Stomach (tissue), 8 donors: ENCODE measurements at regions not wholly inside any gene's neighbourhood (a gene's known extent, or its start where the extent isn't known, plus 50 kb on each side); places are given as distances from the start of the nearest gene placed in this dataset.

Experiments used
- DNase-seq, 2 donors: peaks; one replicate each; pipeline versions ENCODE4 v3.0.0 to v3.0.0-alpha.2; 2013 to 2019
- H3K27ac ChIP-seq, 5 donors: fragments of 200-600 bp in 4 of 5; sonication (generic) in 4 of 5; one replicate each; pipeline ENCODE4 v1.5.1; 2013 to 2019; ENCODE audit warnings: mild to moderate bottlenecking in 1 of 5, moderate library complexity in 1 of 5
- H3K27me3 ChIP-seq, 3 donors: fragments of 200-600 bp; sonication (generic); one replicate each; pipeline ENCODE4 v1.5.1; 2017 to 2019; ENCODE audit warnings: mixed run types in 1 of 3
- H3K36me3 ChIP-seq, 4 donors: fragments of 200-600 bp; sonication (generic); 1 replicate in 3 of 4; 2 replicates in 1 of 4; pipeline ENCODE4 v1.5.1; 2016 to 2019
- H3K4me1 ChIP-seq, 4 donors: fragments of 200-600 bp; sonication (generic); one replicate each; pipeline ENCODE4 v1.5.1; 2016 to 2019
- H3K4me3 ChIP-seq, 4 donors: fragments of 200-600 bp; sonication (generic) in 3 of 4; one replicate each; pipeline ENCODE4 v1.5.1; 2016 to 2019; ENCODE audit warnings: mild to moderate bottlenecking in 1 of 4
- H3K9me3 ChIP-seq, 4 donors: fragments of 200-600 bp; sonication (generic); one replicate each; pipeline ENCODE4 v1.5.1; 2016 to 2019
- EP300 ChIP-seq: sonication (generic); formaldehyde crosslinking; IDR thresholded peaks from one replicate; pipeline ENCODE4 v1.6.1; 2017; ENCODE audit warnings: antibody characterized with exemption
- POLR2A ChIP-seq, 4 donors: fragments of 450-650 bp; IDR thresholded peaks; one replicate each; pipeline ENCODE4 v1.6.1; 2016; ENCODE audit warnings: antibody characterized with exemption in 4 of 4, control low read depth in 2 of 4, mild to moderate bottlenecking in 1 of 4, moderate library complexity in 1 of 4
- POLR2AphosphoS5 ChIP-seq, 3 donors: sonication (generic); formaldehyde crosslinking; IDR thresholded peaks; one replicate each; pipeline ENCODE4 v1.6.1; 2016; ENCODE audit warnings: antibody characterized with exemption in 3 of 3
- WGBS, 5 donors: extraction: QIAGEN DNeasy Blood & Tissue Kit in 3 of 5; methylation state at CpG; one replicate each; pipeline versions ENCODE4 v1.1.5 to v1.1.7; 2013 to 2018; 5-methylcytosine and 5-hydroxymethylcytosine counted together
- intact Hi-C: fragments of 100-400 bp; cut with DNase I; formaldehyde crosslinking; loops from one replicate; pipeline ENCODE4 v1.15.1; 2023; ENCODE audit warnings: low total_unique reads
- TF ChIP-seq, protein P1 (sequence below), 7 experiments: fragments of 450-650 bp in 4 of 7; fragments of 200-600 bp in 3 of 7; sonication (generic) in 3 of 7; IDR thresholded peaks; one replicate each; pipeline ENCODE4 v1.5.1; 2016 to 2019; ENCODE audit warnings: antibody characterized with exemption in 7 of 7, control low read depth in 2 of 7, mild to moderate bottlenecking in 1 of 7
- donor health status: healthy with polysubstance abuse.
- donor health status: Bipolar disorder and iron deficiency.
- donor health status: healthy.

DNA sequence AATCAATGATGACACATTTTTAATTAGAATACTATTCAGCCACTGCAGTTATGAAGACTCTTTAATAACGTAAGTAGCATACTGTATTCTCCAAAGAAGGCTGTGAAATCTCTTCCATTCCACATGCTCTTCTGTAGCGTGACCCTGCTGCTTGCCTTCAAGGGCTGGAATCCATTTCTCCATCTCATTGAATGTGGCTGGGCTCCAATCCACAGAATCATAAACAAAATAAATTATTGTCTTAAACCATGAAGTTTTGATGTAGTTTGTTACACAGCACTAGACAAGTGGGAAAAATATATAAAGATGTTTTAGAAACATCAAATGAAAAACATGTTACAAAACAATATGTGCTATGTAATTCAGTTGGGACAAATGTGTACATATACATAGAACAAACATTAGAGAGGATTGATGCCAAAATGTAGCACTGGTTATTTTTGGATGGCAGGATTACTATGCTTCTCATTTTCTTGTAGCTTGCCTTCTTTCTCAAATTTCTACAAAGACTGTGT, 410.8 kb upstream of the PODXL start:
- Histone ChIP-seq H3K27ac (no peak overlapping the region), H3K4me3 (no peak overlapping the region), H3K4me1 (no peaks in the 10 kb centered on the region), H3K9me3 (no peaks in the 10 kb centered on the region), H3K27me3 (no peaks in the 10 kb centered on the region), H3K36me3 (no peaks in the 10 kb centered on the region)
- no peak for DNase-seq
- intact Hi-C loops = no loop called here
- TF ChIP-seq POLR2A (IDR thresholded peaks at IDR 0.05) = no peak
- TF ChIP-seq, protein P1, sequence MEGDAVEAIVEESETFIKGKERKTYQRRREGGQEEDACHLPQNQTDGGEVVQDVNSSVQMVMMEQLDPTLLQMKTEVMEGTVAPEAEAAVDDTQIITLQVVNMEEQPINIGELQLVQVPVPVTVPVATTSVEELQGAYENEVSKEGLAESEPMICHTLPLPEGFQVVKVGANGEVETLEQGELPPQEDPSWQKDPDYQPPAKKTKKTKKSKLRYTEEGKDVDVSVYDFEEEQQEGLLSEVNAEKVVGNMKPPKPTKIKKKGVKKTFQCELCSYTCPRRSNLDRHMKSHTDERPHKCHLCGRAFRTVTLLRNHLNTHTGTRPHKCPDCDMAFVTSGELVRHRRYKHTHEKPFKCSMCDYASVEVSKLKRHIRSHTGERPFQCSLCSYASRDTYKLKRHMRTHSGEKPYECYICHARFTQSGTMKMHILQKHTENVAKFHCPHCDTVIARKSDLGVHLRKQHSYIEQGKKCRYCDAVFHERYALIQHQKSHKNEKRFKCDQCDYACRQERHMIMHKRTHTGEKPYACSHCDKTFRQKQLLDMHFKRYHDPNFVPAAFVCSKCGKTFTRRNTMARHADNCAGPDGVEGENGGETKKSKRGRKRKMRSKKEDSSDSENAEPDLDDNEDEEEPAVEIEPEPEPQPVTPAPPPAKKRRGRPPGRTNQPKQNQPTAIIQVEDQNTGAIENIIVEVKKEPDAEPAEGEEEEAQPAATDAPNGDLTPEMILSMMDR (IDR thresholded peaks at IDR 0.05) = no peak
- no peak for TF ChIP-seq POLR2AphosphoS5 (IDR thresholded peaks at IDR 0.05)
- TF ChIP-seq EP300 = no peak
- WGBS, 5 donors = 27 to 71% (median 58%) methylated on average over 2 of the region's 2 CpGs

GRCh38 chr7:131964203-131964602, 407.8 kb upstream of the PODXL start:
- 91 to 96% (median 95%) methylated on average over 7 of the region's 7 CpGs for WGBS, 5 donors
- intact Hi-C loops = no loop called here
- Histone ChIP-seq H3K4me3 (no peak overlapping the region), H3K9me3 (no peaks in the 10 kb centered on the region), H3K4me1 (no peaks in the 10 kb centered on the region), H3K27me3 (no peaks in the 10 kb centered on the region), H3K27ac (no peak overlapping the region), H3K36me3 (no peaks in the 10 kb centered on the region)
- no peak for DNase-seq
- no peak for TF ChIP-seq EP300
- TF ChIP-seq POLR2A (IDR thresholded peaks at IDR 0.05) = no peak
- TF ChIP-seq POLR2AphosphoS5 (IDR thresholded peaks at IDR 0.05) = no peak
- TF ChIP-seq, protein P1 (IDR thresholded peaks at IDR 0.05) = no peak

DNA sequence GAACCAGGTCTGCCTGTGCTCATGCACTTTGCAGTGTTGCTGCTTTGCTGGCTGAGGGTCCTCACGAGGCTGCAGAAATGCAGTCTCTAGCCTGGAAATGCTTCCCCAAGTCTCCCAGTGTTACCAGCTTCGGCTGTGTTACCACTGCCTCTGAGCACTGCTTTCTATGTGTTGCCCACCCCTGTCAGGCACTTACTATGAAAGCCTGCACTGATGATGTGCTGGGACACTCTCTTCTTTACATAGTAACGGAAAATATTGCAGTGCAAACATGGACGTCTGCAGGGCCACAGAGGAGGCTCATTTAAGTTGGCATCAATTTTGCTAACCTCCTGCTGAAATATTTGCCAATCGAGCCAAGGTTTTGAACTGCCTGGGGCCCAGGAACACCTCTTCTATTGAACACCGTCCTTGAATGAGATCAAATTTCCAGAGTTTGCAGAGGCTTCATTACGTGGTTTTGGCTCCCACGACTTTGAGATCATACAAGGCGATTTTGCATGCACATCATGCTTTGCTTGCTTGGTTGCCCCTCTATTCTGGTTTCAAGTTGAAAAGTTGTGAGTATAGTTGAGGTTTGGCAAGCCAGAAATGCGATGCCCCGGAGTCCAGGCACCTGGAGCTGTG, 404.7 kb upstream of the PODXL start:
- Histone ChIP-seq H3K4me1 (no peaks in the 10 kb centered on the region), H3K36me3 (no peaks in the 10 kb centered on the region), H3K27me3 (no peaks in the 10 kb centered on the region), H3K27ac (no peak overlapping the region), H3K4me3 (no peak overlapping the region), H3K9me3 (no peaks in the 10 kb centered on the region)
- 51 to 70% (median 55%) methylated on average over 11 of the region's 11 CpGs for WGBS, 5 donors
- intact Hi-C loops = no loop called here
- TF ChIP-seq, protein P1 (IDR thresholded peaks at IDR 0.05) = no peak
- no peak for TF ChIP-seq EP300
- TF ChIP-seq POLR2A (IDR thresholded peaks at IDR 0.05) = no peak
- TF ChIP-seq POLR2AphosphoS5 (IDR thresholded peaks at IDR 0.05) = no peak
- no peak for DNase-seq

GRCh38 chr7:131959106-131959812, 402.8 kb upstream of the PODXL start:
- Histone ChIP-seq H3K27ac (no peak overlapping the region), H3K9me3 (no peaks in the 10 kb centered on the region), H3K4me3 (no peak overlapping the region), H3K36me3 (no peaks in the 10 kb centered on the region), H3K27me3 (no peaks in the 10 kb centered on the region), H3K4me1 (no peaks in the 10 kb centered on the region)
- TF ChIP-seq EP300 (no peak), POLR2A (IDR thresholded peaks at IDR 0.05) (no peak), POLR2AphosphoS5 (IDR thresholded peaks at IDR 0.05) (no peak)
- DNase-seq = peak in 1 of 2 donors; percentile 25
- WGBS, 5 donors = 29 to 62% (median 39%) methylated on average over 4 of the region's 4 CpGs
- intact Hi-C loops = no loop called here
